ENCODE measurements at regions not wholly inside any gene's neighbourhood (a gene's known extent, or its start where the extent isn't known, plus 50 kb on each side); places are given as distances from the start of the nearest gene placed in this dataset.
"Not testable (repeated sequence)": the region's sequence is repeated elsewhere in the genome, so short reads cannot be mapped to it uniquely, and the experiment has no call there.

DNA sequence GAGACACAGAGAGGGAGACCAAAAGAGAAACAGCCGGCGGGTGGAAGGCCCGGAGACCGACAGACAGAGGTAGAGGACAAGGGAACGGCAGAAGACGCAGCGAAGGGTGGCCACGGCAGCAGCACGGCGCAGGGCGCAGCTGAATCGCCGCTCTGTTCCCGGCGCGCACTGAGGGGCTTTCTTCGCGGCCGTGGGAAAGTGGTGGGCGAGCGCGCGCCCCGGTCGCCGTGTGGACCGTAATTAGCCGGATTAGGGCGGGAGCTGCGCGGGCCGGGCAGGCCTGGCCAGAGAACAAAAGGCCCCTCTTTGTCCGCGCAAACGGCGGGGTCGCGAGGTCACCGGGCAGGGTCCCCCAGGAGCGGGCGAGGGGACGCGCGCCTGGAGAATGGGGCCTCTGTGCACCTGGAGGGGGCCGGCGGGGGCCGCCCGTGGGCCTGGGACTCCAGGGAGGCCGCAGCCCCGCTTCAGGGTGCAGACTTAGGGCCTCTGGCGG lies 158.3 kb downstream of the ZFP36L2 start:
- H3K4me1 ChIP-seq (ENCODE audit: low read depth) = no peaks in the 10 kb centered on the region
- no peak overlapping the region for H3K4me3 ChIP-seq
- TF ChIP-seq, protein P1, sequence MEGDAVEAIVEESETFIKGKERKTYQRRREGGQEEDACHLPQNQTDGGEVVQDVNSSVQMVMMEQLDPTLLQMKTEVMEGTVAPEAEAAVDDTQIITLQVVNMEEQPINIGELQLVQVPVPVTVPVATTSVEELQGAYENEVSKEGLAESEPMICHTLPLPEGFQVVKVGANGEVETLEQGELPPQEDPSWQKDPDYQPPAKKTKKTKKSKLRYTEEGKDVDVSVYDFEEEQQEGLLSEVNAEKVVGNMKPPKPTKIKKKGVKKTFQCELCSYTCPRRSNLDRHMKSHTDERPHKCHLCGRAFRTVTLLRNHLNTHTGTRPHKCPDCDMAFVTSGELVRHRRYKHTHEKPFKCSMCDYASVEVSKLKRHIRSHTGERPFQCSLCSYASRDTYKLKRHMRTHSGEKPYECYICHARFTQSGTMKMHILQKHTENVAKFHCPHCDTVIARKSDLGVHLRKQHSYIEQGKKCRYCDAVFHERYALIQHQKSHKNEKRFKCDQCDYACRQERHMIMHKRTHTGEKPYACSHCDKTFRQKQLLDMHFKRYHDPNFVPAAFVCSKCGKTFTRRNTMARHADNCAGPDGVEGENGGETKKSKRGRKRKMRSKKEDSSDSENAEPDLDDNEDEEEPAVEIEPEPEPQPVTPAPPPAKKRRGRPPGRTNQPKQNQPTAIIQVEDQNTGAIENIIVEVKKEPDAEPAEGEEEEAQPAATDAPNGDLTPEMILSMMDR (IDR thresholded peaks at IDR 0.05) = no peak
- no peak for ATAC-seq
- H3K9me3 ChIP-seq = no peaks in the 10 kb centered on the region
- no peaks in the 10 kb centered on the region for H3K36me3 ChIP-seq (ENCODE audit: low read depth)
- intact Hi-C loops (cut with DNase I, micrococcal nuclease) = no loop called here
- DNase-seq = no peak

DNA sequence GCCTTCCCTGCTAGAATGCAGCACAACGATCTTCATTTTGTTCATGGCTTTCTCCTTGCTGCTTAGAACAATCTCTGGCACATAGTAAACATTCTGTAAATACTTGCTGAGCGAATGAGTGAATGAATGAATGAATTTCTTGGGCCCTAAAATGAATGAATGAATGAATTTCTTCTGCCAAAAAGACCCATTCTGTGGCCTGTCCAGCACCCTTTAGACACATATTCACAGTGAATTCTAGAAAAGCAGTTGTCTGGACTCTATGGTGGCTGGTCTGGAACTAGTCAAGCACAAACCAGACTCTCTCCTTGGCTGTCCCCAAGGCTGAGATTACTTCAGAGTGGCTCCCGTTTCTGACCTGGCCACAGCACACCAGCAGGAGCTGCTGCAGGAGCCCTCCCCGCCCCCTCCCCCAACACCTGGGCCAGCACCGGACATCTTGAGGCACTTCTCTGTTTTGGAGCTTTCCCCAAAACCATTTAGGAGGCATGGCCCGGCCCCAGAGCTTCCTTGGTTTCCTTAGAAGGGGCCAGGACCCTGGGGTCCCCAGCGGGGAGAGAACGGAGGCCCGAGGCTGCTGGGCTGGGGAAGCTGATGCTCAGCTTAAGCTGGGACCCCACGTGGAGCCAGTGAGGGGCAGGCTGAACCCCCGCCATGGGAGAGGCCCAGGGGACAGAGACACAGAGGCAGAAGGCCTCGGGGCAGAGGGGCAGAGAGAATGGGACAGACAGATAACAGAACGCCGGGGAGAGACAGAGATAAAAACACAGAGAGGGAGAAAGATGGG lies 159.0 kb downstream of the ZFP36L2 start:
- H3K4me1 ChIP-seq (ENCODE audit: low read depth) = no peaks in the 10 kb centered on the region
- TF ChIP-seq, protein P1 (IDR thresholded peaks at IDR 0.05) = no peak
- no peaks in the 10 kb centered on the region for H3K9me3 ChIP-seq
- no peak overlapping the region for H3K4me3 ChIP-seq
- ATAC-seq (no peak), DNase-seq (no peak)
- H3K36me3 ChIP-seq (ENCODE audit: low read depth) = no peaks in the 10 kb centered on the region
- intact Hi-C loops (cut with DNase I, micrococcal nuclease) = no loop called here

DNA sequence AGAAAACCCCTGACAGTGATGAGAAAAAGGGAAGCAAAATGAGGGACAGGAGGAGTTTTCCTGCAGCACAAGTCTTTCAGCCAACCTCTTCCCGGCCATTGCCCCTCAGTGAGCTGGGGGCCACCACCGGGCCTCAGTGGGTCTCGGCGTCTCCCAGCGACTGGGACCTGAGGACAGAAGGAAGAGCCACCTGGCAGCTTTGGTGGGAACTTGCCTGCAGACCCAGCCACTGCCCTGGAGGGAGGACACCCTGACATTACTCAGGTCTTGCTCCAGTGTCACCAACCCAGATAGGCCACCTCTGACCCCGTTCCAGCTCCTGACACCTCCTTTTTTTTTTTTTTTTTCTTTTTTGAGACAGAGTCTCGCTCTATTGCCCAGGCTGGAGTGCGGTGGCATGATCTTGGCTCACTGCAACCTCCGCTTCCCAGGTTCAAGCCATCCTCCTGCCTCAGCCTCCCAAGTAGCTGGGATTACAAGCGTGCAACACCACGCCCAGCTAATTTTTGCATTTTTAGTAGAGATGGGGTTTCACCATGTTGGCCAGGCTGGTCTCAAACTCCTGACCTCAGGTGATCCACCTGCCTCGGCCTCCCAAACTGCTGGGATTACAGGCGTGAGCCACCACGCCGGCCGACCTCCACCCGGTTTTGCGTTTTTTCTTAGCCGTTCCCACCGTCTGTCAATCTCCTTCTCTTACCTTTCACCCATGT lies 159.7 kb downstream of the ZFP36L2 start:
- H3K9me3 ChIP-seq; ATAC-seq; DNase-seq; H3K36me3 ChIP-seq (ENCODE audit: low read depth); H3K4me1 ChIP-seq (ENCODE audit: low read depth); intact Hi-C loops (cut with DNase I, micrococcal nuclease); H3K4me3 ChIP-seq: not testable (repeated sequence)

DNA sequence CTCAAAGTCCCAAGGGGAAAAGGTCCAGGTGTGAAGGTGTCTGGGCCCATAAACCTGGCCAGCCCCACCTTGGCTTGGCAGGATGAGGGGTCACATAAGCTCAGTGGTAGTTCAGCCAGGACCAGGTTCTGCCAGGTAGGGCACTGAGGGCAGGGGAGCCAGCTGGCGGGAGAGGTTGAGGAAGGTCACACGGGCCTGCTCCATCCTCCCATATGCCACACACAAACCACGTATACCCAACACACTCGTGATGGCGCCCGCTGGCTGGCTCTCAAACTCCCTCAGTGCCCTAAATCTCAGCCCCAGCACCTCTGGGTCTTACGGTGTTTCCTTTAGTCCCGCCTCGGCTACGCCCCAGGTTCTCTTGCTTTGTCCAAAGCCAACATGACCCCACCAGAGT lies 160.5 kb downstream of the ZFP36L2 start:
- H3K36me3 ChIP-seq (ENCODE audit: low read depth) = no peaks in the 10 kb centered on the region
- no peaks in the 10 kb centered on the region for H3K4me1 ChIP-seq (ENCODE audit: low read depth)
- no peaks in the 10 kb centered on the region for H3K9me3 ChIP-seq
- ATAC-seq (no peak), DNase-seq (no peak)
- TF ChIP-seq, protein P1 (IDR thresholded peaks at IDR 0.05) = no peak
- intact Hi-C loops (cut with DNase I, micrococcal nuclease) = no loop called here
- no peak overlapping the region for H3K4me3 ChIP-seq

DNA sequence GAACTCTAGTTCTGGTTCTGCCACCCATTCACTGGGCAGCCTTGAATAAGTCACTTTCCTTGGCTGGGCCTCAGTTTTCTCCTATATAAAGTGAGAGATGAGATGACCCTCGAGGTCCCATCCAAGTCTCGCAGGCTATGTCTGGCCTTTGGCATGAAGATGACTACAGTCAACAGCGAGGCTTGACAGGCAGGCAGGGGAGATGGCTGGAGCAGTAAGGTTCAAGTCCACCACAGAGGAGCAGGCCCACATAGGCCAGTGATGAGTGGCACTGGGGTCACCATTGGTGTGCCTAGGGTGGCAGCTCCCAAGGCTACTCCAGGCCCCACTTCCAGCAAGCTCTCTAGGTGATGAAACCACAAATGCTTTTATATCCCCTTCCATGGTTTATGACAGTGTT lies 161.4 kb downstream of the ZFP36L2 start:
- no peak for ATAC-seq
- H3K36me3 ChIP-seq (ENCODE audit: low read depth) = no peaks in the 10 kb centered on the region
- TF ChIP-seq, protein P1 (IDR thresholded peaks at IDR 0.05) = no peak
- H3K4me3 ChIP-seq = no peak overlapping the region
- H3K4me1 ChIP-seq (ENCODE audit: low read depth) = no peaks in the 10 kb centered on the region
- H3K9me3 ChIP-seq = no peaks in the 10 kb centered on the region
- DNase-seq = peak in 1 of 3 donors; percentile 5
- intact Hi-C loops (cut with DNase I, micrococcal nuclease) = no loop called here

DNA sequence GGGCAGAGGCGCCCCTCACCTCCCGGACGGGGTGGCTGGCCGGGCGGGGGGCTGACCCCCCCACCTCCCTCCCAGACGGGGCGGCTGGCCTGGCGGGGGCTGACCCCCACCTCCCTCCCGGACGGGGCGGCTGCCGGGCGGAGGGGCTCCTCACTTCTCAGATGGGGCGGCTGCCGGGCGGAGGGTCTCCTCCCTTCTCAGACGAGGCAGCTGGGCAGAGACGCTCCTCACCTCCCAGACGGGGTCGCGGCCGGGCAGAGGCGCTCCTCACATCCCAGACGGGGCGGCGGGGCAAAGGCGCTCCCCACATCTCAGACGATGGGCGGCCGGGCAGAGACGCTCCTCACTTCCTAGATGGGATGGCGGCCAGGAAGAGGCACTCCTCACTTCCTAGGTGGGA lies 163.3 kb downstream of the ZFP36L2 start:
- H3K36me3 ChIP-seq (ENCODE audit: low read depth); H3K9me3 ChIP-seq; DNase-seq; H3K4me1 ChIP-seq (ENCODE audit: low read depth); intact Hi-C loops (cut with DNase I, micrococcal nuclease); H3K4me3 ChIP-seq; ATAC-seq: not testable (repeated sequence)
